DOHH2 (cell line): ENCODE measurements at regions not wholly inside any gene's neighbourhood (a gene's known extent, or its start where the extent isn't known, plus 50 kb on each side); places are given as distances from the start of the nearest gene placed in this dataset.

ENCODE experiments used
- CTCF ChIP-seq: fragments of 200-600 bp; sonication (generic); IDR thresholded peaks from one replicate; pipeline ENCODE4 v1.5.1; 2014; ENCODE audit warnings: antibody characterized with exemption, mild to moderate bottlenecking, low read depth, low read length; ENCODE audit not compliant: poor library complexity, severe bottlenecking
- EZH2phosphoT487 ChIP-seq: fragments of 200-600 bp; sonication (generic); IDR thresholded peaks from 2 replicates; pipeline ENCODE4 v1.6.1; 2017; ENCODE audit warnings: borderline replicate concordance, mild to moderate bottlenecking, antibody characterized with exemption, low read length, moderate library complexity, mixed read lengths

DNA sequence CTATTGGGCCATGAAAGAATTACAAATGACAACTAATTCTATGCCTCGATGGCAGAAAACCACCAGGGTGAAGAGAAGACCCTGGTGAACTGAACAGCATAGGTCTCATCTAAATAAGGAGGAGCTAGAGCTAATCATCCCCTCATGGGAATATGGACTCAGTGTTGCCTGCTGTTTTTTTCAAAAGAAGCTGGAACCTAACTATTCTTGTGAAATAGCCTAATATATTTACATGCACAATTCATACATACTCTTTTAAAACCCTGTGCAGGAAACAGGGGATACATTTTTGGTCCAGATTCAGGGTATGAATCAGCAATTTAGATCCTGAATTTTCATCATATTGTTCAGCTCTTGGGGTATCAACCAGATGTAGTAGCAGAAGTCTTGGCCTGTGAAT is 560.6 kb downstream of the TOX3 start:
- TF ChIP-seq CTCF (no peak), EZH2phosphoT487 (no peak)
